ENCODE measurements at regions not wholly inside any gene's neighbourhood (a gene's known extent, or its start where the extent isn't known, plus 50 kb on each side); places are given as distances from the start of the nearest gene placed in this dataset.

GRCh38 chr4:161189286-161190134 lies 974.3 kb downstream of the FSTL5 start:
- TF ChIP-seq CTCF (IDR thresholded peaks at IDR 0.05) = no peak
- DNase-seq = no peak
- Mint-ChIP-seq H3K4me3 (no peak overlapping the region), H3K27me3 (ENCODE audit: low read depth, poor library complexity) (no peaks in the 10 kb centered on the region), H3K4me1 (no peaks in the 10 kb centered on the region), H3K27ac (no peak overlapping the region), H3K36me3 (ENCODE audit: low read depth) (no peaks in the 10 kb centered on the region), H3K9me3 (no peaks in the 10 kb centered on the region)

- Mint-ChIP-seq H3K36me3 (ENCODE audit: low read depth) (no peaks in the 10 kb centered on the region), H3K27ac (no peak overlapping the region), H3K4me1 (no peaks in the 10 kb centered on the region), H3K4me3 (no peak overlapping the region), H3K27me3 (ENCODE audit: low read depth, poor library complexity) (no peaks in the 10 kb centered on the region), H3K9me3 (no peaks in the 10 kb centered on the region)
- DNase-seq = no peak
- TF ChIP-seq CTCF (IDR thresholded peaks at IDR 0.05) = no peak
Measured at GRCh38 chr4:161188578-161188977, 975.2 kb downstream of the FSTL5 start.

- TF ChIP-seq CTCF (IDR thresholded peaks at IDR 0.05) = no peak
- Mint-ChIP-seq H3K27me3 (ENCODE audit: low read depth, poor library complexity) (peaks cover 3% of the 10 kb centered on the region), H3K4me1 (no peaks in the 10 kb centered on the region), H3K27ac (no peak overlapping the region), H3K9me3 (no peaks in the 10 kb centered on the region), H3K36me3 (ENCODE audit: low read depth) (no peaks in the 10 kb centered on the region), H3K4me3 (no peak overlapping the region)
- no peak for DNase-seq
Measured at GRCh38 chr4:161187569-161187968, 976.2 kb downstream of the FSTL5 start.

GRCh38 chr4:161186750-161187149 lies 977.0 kb downstream of the FSTL5 start:
- Mint-ChIP-seq H3K4me1 (no peaks in the 10 kb centered on the region), H3K27me3 (ENCODE audit: low read depth, poor library complexity) (peaks cover 3% of the 10 kb centered on the region), H3K4me3 (no peak overlapping the region), H3K9me3 (no peaks in the 10 kb centered on the region), H3K36me3 (ENCODE audit: low read depth) (no peaks in the 10 kb centered on the region), H3K27ac (no peak overlapping the region)
- no peak for DNase-seq
- TF ChIP-seq CTCF (IDR thresholded peaks at IDR 0.05) = no peak

- peaks cover 3% of the 10 kb centered on the region for H3K27me3 Mint-ChIP-seq (ENCODE audit: low read depth, poor library complexity)
- no peak overlapping the region for H3K27ac Mint-ChIP-seq
- no peaks in the 10 kb centered on the region for H3K9me3 Mint-ChIP-seq
- TF ChIP-seq CTCF (IDR thresholded peaks at IDR 0.05) = no peak
- H3K4me3 Mint-ChIP-seq = no peak overlapping the region
- H3K4me1 Mint-ChIP-seq = no peaks in the 10 kb centered on the region
- H3K36me3 Mint-ChIP-seq (ENCODE audit: low read depth) = no peaks in the 10 kb centered on the region
- no peak for DNase-seq
Measured at GRCh38 chr4:161186012-161186411, 977.8 kb downstream of the FSTL5 start.

GRCh38 chr4:161183729-161184128 lies 980.1 kb downstream of the FSTL5 start:
- no peak for DNase-seq
- Mint-ChIP-seq H3K4me3 (no peak overlapping the region), H3K36me3 (ENCODE audit: low read depth) (no peaks in the 10 kb centered on the region), H3K4me1 (no peaks in the 10 kb centered on the region), H3K27ac (no peak overlapping the region), H3K27me3 (ENCODE audit: low read depth, poor library complexity) (peaks cover 3% of the 10 kb centered on the region), H3K9me3 (no peaks in the 10 kb centered on the region)
- no peak for TF ChIP-seq CTCF (IDR thresholded peaks at IDR 0.05)

Measured in nephron progenitor cell (in vitro differentiated cells).